Esophagus mucosa (tissue), 1 donor: ENCODE measurements at regions not wholly inside any gene's neighbourhood (a gene's known extent, or its start where the extent isn't known, plus 50 kb on each side); places are given as distances from the start of the nearest gene placed in this dataset.
"Not testable (repeated sequence)": the region's sequence is repeated elsewhere in the genome, so short reads cannot be mapped to it uniquely, and the experiment has no call there.

Source experiments
- ATAC-seq: fragments of 200-7000 bp; cut with Tn5 transposase; one replicate; pipeline ENCODE4 v1.9.1; 2020
- donor health status: DM: yes; HTN: yes; CAD: no.

DNA sequence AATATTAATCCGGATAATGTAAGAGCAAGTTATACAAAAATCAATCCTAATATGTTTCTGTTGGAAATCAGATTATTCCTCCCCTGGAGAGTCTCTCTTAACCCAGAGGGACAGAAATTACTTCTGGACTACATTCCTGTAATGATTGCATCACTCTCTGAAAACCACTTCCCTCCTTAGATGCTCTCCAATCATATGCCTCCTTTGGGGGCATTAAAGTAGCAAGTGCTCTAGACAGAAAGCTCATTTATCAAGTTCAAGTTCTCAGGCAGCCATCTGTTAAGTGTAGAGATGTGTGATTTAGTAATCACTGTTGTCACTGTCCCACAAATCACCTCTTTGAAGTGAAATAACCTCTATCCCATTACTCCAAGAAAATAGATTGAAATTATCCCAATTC lies 247.1 kb downstream of the SLCO4C1 start:
- no peak for ATAC-seq

DNA sequence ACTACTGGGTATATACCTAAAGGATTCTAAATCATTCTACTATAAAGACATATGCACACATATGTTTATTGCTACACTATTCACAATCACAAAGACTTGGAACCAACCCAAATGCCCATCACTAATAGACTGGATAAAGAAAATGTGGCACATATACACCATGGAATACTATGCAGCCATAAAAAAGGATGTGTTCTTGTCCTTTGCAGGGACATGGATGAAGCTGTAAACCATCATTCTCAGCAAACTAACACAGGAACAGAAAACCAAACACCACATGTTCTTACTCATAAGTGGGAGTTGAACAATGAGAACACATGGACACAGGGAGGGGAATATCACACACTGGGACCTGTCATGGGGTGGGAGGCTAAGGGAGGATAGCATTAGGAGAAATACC lies 249.0 kb downstream of the SLCO4C1 start:
- not testable (repeated sequence) for ATAC-seq

DNA sequence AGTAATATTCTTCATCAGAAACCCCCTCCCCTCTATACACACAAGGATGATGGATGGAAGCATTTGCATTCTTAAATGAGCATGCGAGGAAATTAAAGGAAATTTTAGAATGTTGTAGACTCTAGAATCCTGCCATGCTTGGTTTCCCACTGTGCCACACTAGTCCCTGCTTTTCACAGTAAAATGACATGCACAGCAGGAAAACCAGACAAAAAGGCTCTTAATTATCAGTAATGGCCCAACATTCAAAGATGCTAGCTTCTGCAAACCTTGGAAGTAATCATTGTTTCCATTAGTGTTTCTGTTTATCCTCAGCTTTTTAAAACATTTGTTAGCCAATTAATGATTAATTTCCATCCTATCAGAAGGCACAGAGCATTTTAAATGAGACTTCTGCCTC lies 255.8 kb downstream of the SLCO4C1 start:
- no peak for ATAC-seq

DNA sequence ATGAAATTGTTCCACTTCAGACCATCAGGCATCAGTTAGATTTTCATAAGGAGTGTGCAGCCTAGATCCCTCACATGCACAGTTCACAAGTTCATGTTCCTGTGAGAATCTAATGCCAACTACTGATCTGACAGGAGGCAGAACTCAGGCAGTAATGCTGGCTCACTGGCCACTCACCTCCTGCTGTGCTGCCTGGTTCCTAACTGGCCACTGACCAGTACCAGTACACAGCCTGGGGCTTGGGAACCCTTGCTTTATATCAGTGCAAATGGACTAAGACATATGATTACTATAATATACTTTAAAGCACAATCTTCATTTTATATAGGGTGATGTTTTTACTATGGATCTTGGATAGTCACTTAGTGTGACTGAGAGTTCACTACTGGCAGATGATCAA lies 259.2 kb downstream of the SLCO4C1 start:
- ATAC-seq, result no peak

DNA sequence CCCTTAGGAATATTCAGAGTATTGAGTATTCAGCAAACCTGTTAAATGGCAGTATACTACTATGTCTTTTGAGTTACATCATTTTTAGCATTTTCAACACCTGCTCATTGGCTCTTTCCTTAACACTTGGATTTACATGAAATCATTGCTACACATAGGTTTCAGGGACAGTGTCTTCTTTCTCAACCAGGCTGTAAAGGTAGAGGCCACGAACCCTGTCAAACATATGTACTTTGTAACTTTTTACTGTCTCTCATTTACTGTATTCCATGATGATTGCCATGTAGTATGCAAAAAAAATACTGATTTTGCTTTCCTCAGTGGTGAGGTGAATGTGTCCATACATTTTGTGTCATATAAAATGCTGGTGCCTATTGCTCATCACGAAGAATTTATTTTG lies 264.4 kb downstream of the SLCO4C1 start:
- ATAC-seq, result no peak

DNA sequence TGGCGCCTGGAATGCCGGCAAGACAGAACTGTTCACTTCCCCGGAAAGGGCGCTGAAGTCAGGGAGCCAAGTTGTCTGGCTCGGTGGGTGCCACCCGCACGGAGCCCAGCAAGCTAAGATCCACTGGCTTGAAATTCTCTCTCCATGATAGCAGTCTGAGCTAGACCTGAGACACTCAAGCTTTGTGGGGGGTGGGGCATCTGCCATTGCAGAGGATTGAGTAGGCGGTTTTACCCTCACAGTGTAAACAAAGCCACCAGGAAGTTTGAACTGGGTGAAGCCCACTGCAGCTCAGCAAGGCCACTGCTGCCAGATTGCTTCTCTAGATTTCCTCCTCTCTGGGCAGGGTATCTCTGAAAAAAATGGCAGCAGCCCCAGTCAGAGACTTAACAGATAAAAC lies 277.4 kb downstream of the SLCO4C1 start:
- ATAC-seq, result no peak

DNA sequence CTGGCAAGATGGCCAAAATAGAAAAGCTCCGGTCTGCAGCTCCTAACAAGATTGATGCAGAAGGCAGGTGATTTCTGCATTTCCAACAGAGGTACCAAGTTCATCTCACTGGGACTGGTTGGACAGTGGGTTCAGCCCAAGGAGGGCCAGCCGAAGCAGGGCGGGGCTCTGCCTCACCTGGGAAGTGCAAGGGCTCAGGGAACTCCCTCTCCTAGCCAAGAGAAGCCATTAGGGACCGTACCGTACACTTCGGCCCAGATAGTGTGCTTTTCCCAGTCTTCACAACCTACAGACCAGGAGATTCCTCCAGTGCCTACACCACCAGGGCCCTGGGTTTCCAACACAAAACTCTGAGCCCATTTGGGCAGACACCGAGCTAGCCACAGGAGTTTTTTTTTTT lies 277.8 kb downstream of the SLCO4C1 start:
- ATAC-seq, result no peak

DNA sequence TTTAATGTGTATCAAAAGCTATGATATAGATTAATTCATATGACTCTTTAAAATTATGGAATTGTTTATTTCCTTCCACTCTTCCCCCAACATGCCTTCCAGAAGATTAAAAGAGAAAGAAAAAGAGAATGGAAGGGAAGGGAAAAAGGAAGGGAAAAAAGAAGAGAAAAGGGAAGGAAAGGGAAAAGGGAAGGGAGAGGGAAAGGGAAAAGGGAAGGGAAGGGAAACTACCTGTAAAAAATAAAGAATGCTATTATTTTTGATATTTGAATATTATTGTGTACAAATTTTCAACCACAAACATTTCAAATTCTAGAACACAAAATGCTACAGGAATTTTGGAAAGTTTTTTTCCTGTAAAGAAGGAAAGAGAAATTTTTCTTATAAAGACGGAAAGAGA lies 281.7 kb downstream of the SLCO4C1 start:
- no peak for ATAC-seq

DNA sequence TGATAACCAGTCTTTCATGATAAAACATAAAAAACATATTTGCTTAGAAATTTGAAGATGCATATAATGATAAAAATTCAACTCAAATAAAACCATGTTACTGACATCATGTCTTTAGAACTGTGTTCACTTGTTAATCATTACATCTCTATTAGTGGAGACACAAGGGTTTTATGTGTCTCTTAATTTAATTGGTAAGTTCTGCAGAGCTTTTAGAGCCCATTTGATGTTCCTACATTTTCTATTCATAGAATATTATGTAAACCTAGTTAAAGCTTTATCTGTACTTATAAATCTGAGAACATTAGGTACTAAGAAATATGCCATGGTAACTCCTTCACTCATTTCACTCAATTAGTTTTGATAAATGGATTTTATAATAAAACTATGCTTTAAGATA lies 285.4 kb downstream of the SLCO4C1 start:
- no peak for ATAC-seq

DNA sequence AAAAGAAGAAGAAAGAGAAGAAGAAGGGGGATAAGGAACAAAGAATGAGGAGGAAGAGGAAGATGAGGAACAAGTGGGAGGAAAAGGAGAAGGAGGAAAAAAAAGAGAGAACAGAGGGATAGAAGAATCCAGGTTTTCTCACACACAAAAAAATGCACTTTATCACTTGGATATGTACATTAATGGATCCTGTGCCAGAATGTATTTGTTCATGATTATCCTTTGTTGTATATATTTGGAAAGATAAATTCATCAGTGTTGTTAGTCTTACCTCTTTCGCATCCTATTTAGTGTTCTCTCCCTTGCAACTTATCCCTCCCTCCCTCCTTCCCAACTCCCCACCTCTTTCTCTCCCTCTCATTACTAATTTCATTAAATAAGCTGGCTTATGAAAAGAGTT lies 298.8 kb downstream of the SLCO4C1 start:
- no peak for ATAC-seq

DNA sequence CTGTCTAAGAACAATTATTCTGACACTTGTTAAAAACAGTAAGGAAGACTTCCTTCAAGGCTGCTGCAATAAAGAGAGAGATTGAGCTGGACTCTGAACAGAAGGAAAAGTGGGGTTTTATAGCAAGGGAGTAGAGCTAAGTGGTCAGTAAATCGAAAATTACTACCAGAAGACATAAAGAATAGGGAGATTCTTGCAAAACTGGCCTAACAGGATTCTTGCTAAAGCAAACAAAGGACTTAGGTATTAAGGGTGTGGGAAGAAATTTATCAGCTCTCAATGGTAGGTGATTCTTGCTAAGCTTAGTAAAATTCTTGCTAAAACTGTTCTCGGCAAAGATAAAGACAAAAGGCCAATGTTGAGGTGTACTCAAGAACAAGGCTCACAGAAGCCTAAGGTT lies 300.5 kb downstream of the SLCO4C1 start:
- ATAC-seq, result peak; percentile 73

DNA sequence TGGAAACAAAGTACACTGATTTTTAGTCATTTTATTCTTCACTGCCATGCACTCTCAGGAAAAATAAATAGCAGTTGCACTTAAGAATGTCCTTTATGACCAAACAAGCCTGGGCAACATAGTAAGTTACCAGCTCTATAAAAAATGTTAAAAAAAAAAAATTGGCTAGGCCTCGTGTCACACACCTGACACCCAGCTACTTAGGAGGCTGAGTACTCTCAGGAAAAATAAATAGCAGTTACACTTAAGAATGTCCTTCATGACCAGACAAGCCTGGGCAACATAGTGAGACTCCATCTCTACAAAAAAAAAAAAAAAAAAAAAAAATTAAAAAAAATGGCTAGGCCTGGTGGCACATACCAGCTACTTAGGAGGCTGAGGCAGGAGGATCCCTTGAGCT lies 304.6 kb downstream of the SLCO4C1 start:
- ATAC-seq, result no peak

DNA sequence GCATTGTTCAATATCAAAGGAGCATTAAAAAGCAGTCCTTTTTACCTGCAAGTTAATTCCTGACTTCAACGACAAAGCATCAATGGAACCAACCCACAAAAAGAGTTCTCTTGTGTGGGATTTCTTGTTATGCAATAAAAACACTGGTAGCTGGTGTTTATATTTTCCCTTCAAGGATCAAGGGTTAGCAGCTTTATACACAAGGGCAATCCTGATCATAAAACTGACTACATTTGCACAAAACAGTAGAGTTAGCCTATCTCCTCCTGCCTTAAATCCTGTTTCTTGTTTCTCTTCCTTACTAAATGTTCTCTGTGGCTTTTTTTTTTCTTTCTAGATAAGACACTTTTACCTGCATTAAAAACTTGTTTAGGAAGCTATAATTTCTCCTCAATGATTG lies 306.4 kb downstream of the SLCO4C1 start:
- ATAC-seq, result no peak

DNA sequence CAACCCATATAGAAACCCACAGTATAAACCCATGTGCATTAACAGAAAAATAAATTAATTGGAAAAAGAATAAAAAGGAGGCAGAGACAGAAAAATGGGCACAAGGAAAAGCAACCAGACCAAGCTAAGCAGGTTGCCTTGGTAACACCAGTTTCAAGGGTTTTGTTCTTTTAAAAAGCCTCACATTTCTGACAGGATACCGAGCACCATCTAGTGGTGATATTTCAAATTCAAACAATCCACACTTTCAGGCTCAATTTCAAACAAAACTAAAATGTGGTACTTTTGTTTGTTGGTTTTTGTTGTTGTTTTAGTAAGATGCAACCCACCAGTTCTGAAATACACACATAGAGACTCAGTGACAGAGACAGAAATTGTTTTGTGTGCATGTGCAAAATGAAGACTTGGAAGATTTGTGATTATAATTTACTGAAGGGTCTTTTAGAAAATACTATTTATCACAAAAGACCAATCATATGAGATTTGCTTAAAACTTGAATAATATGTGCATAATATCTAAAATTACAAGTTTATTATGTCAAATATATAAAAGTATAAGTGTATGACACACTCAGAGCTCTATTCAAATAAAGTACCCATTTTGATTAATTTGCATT lies 318.2 kb downstream of the SLCO4C1 start:
- ATAC-seq, result no peak

DNA sequence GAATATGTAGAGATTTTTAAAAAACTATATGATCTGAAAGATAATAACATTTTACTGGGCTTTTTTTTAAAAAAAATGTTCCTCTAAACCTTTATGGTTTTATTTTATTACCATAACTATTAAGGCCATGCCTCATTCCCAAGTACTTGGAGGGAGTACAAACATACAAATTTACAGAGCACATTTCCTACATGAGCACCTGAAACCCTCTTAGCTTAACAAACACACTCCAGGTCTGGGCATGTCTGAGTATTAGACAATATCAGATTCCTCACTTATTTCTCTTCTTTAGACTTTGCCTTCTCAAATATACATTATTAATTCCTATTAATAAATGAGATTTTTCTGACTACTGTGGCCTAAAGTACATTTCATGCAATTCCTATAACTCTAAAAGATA lies 319.2 kb downstream of the SLCO4C1 start:
- ATAC-seq, result no peak

DNA sequence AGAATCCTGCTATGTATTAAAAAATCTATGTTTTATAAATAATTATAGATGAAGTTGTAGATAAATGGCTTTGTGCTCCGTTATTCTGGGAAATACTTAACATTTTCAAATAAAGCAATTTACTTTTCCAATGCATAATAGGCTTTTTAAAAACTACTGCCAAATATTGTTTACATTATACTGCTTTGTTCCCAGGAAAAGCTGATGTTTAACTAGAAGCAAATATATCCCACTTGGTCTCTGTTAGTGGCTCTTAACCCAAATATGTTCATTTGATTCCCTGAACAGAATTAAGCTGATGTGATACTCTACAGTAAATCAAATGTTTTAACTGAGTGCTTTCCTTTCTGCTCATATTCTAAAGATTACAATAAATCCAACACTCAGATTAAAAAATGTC lies 326.3 kb downstream of the SLCO4C1 start:
- no peak for ATAC-seq

DNA sequence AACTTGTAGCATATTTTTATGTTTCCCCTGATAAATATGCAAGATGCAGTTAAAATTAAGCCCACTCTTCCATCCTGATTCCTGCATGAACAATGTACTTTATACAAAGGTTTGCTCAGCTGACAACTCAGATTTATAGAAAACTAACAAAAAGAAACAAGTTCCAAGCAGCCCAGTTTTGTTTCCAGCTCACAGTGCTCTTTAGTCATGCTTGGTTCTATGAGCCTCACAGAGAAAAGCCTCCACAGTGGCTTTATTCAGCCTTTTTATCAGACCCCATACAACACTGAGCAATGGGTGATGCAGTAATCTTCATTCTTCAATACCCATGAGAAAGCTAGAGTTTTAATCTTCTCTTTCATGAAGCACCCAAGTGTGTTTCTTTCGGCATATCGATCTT lies 329.6 kb downstream of the SLCO4C1 start:
- ATAC-seq, result no peak

DNA sequence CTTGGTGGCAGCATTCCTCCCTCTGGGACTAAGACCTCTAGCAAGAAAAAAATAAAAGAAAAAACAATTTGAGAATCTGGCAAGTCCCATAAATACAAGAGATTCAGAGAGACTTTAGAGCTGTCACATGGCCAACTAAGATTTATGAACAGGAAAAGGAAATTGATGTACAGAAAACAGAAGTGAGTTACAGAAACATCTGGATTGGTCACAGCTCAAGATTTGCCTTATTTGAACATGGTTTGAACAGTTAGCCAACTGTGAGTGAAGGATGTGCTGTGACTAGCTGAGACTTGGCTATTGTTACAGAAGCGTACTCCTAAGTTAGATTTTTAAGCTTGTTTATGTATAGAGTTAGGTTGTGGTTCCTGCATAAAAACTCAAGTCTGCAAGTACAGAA lies 340.2 kb downstream of the SLCO4C1 start:
- no peak for ATAC-seq

DNA sequence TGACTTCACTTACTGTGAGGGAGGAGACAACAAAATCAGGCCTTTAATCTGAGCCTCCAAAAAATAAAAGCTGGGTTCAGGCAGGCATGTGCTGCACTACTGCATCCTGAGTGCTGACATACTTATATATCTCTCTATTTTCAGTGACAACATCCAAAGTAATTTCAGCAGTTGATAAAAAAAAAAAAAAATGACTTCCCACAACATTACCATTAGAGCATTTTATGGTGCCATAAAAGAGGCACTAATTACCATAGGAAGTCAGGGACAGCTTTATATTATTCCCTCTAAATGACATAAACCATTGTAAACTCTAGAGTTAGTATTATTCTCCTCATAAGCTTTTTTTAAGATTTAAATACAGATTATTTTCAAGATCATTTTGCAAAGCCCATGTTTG lies 346.1 kb downstream of the SLCO4C1 start:
- ATAC-seq, result no peak

DNA sequence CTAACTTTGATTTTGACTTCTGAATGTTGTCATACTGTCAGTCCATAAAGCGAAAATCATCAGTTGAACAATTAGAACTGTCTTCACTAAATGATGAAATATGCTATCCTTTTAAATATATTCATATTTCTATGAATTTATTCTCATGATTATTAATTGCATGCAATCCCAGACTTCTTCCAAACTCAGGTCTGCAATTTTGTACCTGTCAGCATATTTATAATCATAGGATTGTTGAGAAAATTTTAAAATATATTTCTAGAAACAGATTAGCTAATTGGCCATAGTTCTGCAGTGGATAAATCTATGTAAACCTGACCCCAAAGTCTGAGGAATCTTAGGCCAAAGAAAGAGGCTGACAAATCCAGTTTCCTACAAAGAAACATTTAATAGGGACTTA lies 347.5 kb downstream of the SLCO4C1 start:
- ATAC-seq, result no peak

DNA sequence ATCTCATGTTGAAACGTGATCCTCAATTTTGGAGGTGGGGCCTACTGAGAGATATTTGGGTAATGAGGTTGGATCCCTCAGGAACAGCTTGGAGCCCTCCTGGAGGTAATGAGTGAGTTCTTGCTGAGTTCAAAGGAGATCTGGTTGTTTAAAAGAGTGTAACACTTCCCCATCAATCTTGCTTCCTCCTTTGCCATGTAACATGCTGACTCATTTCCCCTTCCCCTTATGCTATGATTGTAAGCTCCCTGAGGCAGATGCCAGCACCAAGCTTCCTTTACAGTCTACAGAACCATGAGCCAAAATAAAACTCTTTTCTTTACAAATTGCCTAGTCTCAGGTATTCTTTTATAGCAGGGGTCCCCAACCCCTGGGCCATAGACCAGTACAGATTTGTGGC lies 352.3 kb downstream of the SLCO4C1 start:
- ATAC-seq, result no peak

DNA sequence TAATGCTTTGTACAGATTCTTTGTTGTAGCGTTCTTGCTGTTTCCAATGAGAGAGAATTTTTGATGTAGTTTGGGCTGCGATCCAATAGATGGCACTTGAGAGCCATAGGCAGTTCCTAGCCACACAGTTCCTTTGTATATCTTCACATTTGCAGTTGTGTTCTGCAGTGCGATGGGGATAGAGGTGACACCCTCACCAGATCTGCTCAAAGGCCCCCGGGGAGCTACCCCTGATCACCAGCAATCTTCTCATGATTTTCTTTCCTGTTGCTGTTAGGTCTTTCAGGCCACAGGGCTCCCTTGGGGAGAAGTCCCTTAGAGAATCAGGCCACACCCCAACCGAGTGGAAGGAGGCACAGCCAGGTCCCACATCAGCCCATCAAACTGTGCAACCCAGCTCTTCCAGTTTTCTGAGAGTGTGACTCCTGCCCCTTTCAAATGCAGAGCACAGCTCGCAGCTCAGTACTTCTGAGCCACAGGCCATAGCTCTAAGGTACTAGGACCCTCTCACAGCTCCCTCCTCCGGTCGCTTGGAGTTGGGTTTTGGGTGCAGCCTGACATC lies 353.7 kb downstream of the SLCO4C1 start:
- ATAC-seq, result peak; percentile 55

DNA sequence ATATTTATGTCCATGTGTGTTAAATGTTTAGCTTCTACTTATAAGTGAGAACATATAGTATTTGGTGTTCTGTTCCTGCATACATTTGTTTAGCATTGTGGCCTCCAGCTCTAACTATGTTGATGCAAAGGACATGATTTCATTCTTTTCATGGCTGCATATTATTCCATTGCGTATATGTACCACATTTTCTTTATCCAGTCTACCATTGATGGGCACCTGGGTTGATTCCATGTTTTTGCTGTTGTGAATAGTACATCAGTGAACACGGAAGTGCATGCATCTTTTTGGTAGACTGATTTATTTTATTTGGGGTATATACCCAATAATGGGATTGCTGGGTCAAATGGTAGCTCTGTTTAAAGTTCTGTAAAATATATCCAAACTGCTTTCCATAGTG lies 359.0 kb downstream of the SLCO4C1 start:
- ATAC-seq, result no peak

DNA sequence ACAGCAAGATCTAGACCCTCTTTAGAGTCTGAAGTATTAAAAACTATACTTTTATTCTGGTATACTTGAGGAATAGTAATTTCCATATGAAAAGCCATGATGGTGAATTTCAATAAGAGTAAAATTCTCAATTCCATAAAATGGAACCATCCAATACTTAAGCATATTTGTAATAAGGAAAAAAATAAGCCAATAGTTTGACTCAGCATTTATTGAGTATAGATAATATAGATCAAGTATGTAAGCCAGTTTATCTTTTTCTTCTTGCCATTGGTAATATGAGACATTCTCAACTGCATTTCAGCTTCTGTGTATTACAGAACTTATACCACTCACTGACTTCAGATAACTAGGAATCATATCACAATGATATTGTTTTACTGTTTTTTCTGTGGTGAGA lies 361.0 kb downstream of the SLCO4C1 start:
- ATAC-seq, result no peak

DNA sequence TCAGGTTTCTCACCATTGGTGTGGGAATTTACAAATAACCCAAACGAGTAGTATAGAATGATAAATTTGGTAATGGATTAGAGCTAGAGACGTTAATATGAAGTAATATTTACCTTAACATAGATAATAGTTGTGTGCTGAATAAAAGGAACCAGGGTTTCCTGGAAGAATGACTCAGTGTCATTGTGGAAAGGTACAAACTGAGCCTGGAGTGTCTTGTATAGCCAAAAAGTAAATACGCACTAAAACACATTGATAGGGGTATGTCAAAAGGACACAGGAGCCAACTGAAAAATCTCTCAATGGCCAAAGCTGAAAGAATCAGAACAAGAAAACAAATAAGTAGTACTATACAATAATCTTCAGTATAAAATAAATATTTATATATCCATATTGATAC lies 363.5 kb downstream of the SLCO4C1 start:
- no peak for ATAC-seq
